CD14-positive monocyte (primary cell): ENCODE measurements at regions not wholly inside any gene's neighbourhood (a gene's known extent, or its start where the extent isn't known, plus 50 kb on each side); places are given as distances from the start of the nearest gene placed in this dataset.

Experiments used
- DNase-seq, 3 donors: peaks; one replicate each; pipeline ENCODE4 v3.0.0-alpha.2; 2011 to 2022
- H2AFZ ChIP-seq: 2 replicates; pipeline ENCODE4 v1.6.0; 2012; ENCODE audit warnings: mild to moderate bottlenecking, low read depth, low read length, inconsistent platforms; ENCODE audit not compliant: insufficient read depth, poor library complexity, severe bottlenecking
- H3K27ac ChIP-seq, 2 donors: 1 replicate in 1 of 2; 2 replicates in 1 of 2; pipeline ENCODE4 v1.5.1; 2012 to 2013; ENCODE audit warnings: low read length in 2 of 2, control low read depth in 1 of 2, inconsistent platforms in 1 of 2, low read depth in 1 of 2, mild to moderate bottlenecking in 1 of 2
- H3K27me3 ChIP-seq, 2 donors: one replicate each; pipeline versions ENCODE4 v1.6.0 to v1.6.1; 2011 to 2013; ENCODE audit warnings: low read length in 2 of 2; ENCODE audit not compliant: control insufficient read depth in 2 of 2, insufficient read depth in 2 of 2
- H3K36me3 ChIP-seq, 2 donors: replicated peaks in 1 of 2; 1 replicate in 1 of 2; 2 replicates in 1 of 2; pipeline versions ENCODE4 v1.5.1 to v1.6.1; 2012 to 2013; ENCODE audit warnings: low read length in 2 of 2, control low read depth in 1 of 2, inconsistent platforms in 1 of 2, mild to moderate bottlenecking in 1 of 2; ENCODE audit not compliant: insufficient read depth in 2 of 2, control insufficient read depth in 1 of 2
- H3K4me1 ChIP-seq, 2 donors: 1 replicate in 1 of 2; 2 replicates in 1 of 2; pipeline versions ENCODE4 v1.5.1 to v1.6.1; 2012 to 2013; ENCODE audit warnings: low read length in 2 of 2, control low read depth in 1 of 2, inconsistent platforms in 1 of 2, mild to moderate bottlenecking in 1 of 2, moderate library complexity in 1 of 2; ENCODE audit not compliant: insufficient read depth in 2 of 2, control insufficient read depth in 1 of 2
- H3K4me2 ChIP-seq: replicated peaks from 2 replicates; pipeline ENCODE3; 2012; ENCODE audit warnings: low read length, moderate library complexity, mild to moderate bottlenecking; ENCODE audit not compliant: poor library complexity, severe bottlenecking; ENCODE audit errors: extremely low read depth
- H3K4me3 ChIP-seq, 3 experiments: fragments of 200-600 bp in 1 of 3; sonication (generic) in 1 of 3; replicated peaks in 1 of 3; 1 replicate in 2 of 3; 2 replicates in 1 of 3; pipeline ENCODE4 v1.5.1; 2011 to 2013; ENCODE audit warnings: low read length in 3 of 3, mild to moderate bottlenecking in 3 of 3, control low read depth in 2 of 3, low read depth in 2 of 3, inconsistent platforms in 1 of 3, moderate library complexity in 1 of 3
- H3K79me2 ChIP-seq: 2 replicates; pipeline ENCODE4 v1.6.0; 2012; ENCODE audit warnings: mild to moderate bottlenecking, control low read depth, inconsistent platforms, low read length, moderate library complexity; ENCODE audit not compliant: insufficient read depth
- H3K9ac ChIP-seq: 2 replicates; pipeline ENCODE4 v1.6.0; 2017; ENCODE audit warnings: low read length, mild to moderate bottlenecking; ENCODE audit not compliant: insufficient read depth, poor library complexity, severe bottlenecking
- H3K9me3 ChIP-seq, 2 donors: replicated peaks in 1 of 2; 1 replicate in 1 of 2; 2 replicates in 1 of 2; pipeline versions ENCODE4 v1.5.1 to v1.6.1; 2012 to 2013; ENCODE audit warnings: low read length in 2 of 2, control low read depth in 1 of 2; ENCODE audit not compliant: control insufficient read depth in 1 of 2, insufficient read depth in 1 of 2
- H4K20me1 ChIP-seq: 2 replicates; pipeline ENCODE4 v1.6.0; 2012; ENCODE audit warnings: mild to moderate bottlenecking, low read length, control low read depth, moderate library complexity; ENCODE audit not compliant: insufficient read depth
- H3K27ac Mint-ChIP-seq, 7 donors: one replicate each; pipeline ENCODE4 v1.8.0; 2020; ENCODE audit warnings: mild to moderate bottlenecking in 7 of 7, mixed read lengths in 7 of 7, moderate library complexity in 6 of 7, inconsistent platforms in 2 of 7
- H3K27me3 Mint-ChIP-seq, 3 donors: one replicate each; pipeline ENCODE4 v1.8.0; 2021 to 2022; ENCODE audit warnings: low read depth in 3 of 3, mild to moderate bottlenecking in 3 of 3, mixed read lengths in 3 of 3, moderate library complexity in 3 of 3, inconsistent platforms in 1 of 3
- H3K36me3 Mint-ChIP-seq, 2 donors: one replicate each; pipeline ENCODE4 v1.8.0; 2020; ENCODE audit warnings: mixed read lengths in 2 of 2, inconsistent platforms in 1 of 2, mild to moderate bottlenecking in 1 of 2
- H3K4me1 Mint-ChIP-seq: one replicate; pipeline ENCODE4 v1.8.0; 2020; ENCODE audit warnings: mild to moderate bottlenecking, mixed read lengths
- H3K4me3 Mint-ChIP-seq, 2 donors: one replicate each; pipeline ENCODE4 v1.8.0; 2020; ENCODE audit warnings: mild to moderate bottlenecking in 2 of 2, mixed read lengths in 2 of 2, moderate library complexity in 1 of 2
- H3K9me3 Mint-ChIP-seq, 7 donors: one replicate each; pipeline ENCODE4 v1.8.0; 2020 to 2022; ENCODE audit warnings: mixed read lengths in 7 of 7, mild to moderate bottlenecking in 6 of 7, moderate library complexity in 6 of 7, inconsistent platforms in 2 of 7
- WGBS: methylation state at CpG from one replicate; pipeline ENCODE4 v1.1.5; 2013; ENCODE audit warnings: missing lambda C conversion rate; ENCODE audit not compliant: insufficient coverage; 5-methylcytosine and 5-hydroxymethylcytosine counted together
- intact Hi-C, 2 donors: fragments of 100-400 bp; cut with micrococcal nuclease; formaldehyde crosslinking; loops; one replicate each; pipeline versions ENCODE4 v1.15.0 to v1.15.1; 2023
- TF ChIP-seq, protein P1 (sequence below): fragments of 200-600 bp; IDR thresholded peaks from one replicate; pipeline ENCODE4 v1.8.0; 2022; ENCODE audit warnings: antibody characterized with exemption, mild to moderate bottlenecking

DNA sequence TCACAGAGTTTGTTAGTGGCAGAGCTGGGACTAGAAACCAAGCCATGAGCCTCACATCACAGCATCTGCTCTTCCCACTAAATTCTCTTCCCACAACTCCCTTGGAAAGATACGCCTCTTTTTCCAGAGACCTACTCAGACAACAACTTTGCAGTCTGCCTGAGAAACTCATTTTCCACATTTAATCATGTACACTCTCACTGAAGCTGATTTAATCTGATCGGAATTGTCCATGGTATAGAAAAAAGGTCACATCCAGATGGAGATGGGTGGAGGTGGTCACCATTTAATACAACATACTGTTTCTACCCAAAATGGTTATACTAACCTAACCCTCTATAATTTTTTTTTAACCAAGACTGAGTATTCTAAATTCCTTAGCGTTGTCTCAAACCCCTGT is 366.2 kb downstream of the ENC1 start:
- Histone ChIP-seq H3K27ac (peak overlapping the region in 1 of 2 donors; percentile 74), H4K20me1 (no peaks in the 10 kb centered on the region), H3K27me3 (no peaks in the 10 kb centered on the region), H3K9ac (no peak overlapping the region), H3K36me3 (no peaks in the 10 kb centered on the region), H3K9me3 (no peaks in the 10 kb centered on the region), H3K4me3 (no peak overlapping the region), H3K4me1 (peaks cover 31 to 49% of the 10 kb centered on the region in 2 donors), H3K79me2 (no peaks in the 10 kb centered on the region), H3K4me2 (no peak overlapping the region), H2AFZ (no peak overlapping the region)
- peaks cover 0 to 3% (median 0%) of the 10 kb centered on the region in 3 donors for H3K27me3 Mint-ChIP-seq
- DNase-seq: no peak
- H3K9me3 Mint-ChIP-seq: no peaks in the 10 kb centered on the region
- TF ChIP-seq, protein P1, sequence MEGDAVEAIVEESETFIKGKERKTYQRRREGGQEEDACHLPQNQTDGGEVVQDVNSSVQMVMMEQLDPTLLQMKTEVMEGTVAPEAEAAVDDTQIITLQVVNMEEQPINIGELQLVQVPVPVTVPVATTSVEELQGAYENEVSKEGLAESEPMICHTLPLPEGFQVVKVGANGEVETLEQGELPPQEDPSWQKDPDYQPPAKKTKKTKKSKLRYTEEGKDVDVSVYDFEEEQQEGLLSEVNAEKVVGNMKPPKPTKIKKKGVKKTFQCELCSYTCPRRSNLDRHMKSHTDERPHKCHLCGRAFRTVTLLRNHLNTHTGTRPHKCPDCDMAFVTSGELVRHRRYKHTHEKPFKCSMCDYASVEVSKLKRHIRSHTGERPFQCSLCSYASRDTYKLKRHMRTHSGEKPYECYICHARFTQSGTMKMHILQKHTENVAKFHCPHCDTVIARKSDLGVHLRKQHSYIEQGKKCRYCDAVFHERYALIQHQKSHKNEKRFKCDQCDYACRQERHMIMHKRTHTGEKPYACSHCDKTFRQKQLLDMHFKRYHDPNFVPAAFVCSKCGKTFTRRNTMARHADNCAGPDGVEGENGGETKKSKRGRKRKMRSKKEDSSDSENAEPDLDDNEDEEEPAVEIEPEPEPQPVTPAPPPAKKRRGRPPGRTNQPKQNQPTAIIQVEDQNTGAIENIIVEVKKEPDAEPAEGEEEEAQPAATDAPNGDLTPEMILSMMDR: no peak
- peaks cover 0 to 5% of the 10 kb centered on the region in 2 donors for H3K36me3 Mint-ChIP-seq
- WGBS: 100% methylated on average over 1 of the region's 3 CpGs
- peaks cover 54% of the 10 kb centered on the region for H3K4me1 Mint-ChIP-seq
- H3K4me3 Mint-ChIP-seq: no peak overlapping the region
- peak overlapping the region in 3 of 7 donors; percentile 32 to 91 (median 89) for H3K27ac Mint-ChIP-seq
- intact Hi-C loops: loop anchor here in 1 of 2 donors (10.0 kb wide), 1 partner anchor 370 kb away; the partner anchor contains the start of gene ENC1

DNA sequence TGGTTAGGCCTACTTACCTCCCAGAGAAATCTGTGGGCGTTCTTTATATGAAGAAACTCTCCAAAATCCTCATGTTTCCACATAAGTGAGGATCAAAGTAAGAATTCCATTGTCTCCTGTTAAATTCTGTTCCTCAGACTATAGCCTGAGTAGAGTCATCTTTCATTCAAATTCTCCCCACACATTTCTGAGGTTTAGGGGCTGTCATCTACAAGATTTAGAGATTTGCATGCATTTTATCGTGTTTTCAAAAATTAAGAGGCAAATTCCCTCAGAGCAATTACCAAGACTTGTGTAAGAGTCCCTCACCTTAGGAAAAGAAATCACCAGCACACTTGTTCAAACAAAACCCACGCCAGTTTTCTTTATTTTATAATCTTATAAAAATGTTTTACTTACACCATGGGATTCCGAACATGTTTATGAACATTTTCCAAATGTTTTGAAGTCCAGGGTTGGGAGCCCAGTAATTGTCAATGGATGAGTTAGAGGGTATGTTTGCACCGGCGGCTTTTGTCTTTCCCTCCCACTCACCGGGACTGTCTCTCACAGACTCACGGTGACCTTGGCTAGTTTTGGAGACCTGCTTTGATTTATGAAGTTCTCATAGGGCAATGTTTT is 367.6 kb downstream of the ENC1 start:
- H3K79me2 ChIP-seq: no peaks in the 10 kb centered on the region

More for the DNA sequence above, 367.6 kb downstream of the ENC1 start:
- intact Hi-C loops: loop anchor here in 1 of 2 donors (10.0 kb wide), 1 partner anchor 372 kb away; the partner anchor contains the start of gene ENC1
- H3K4me1 ChIP-seq: peaks cover 31 to 40% of the 10 kb centered on the region in 2 donors
- no peaks in the 10 kb centered on the region for H4K20me1 ChIP-seq
- H3K9me3 Mint-ChIP-seq: no peaks in the 10 kb centered on the region
- H3K4me3 ChIP-seq: no peak overlapping the region
- peaks cover 0 to 5% of the 10 kb centered on the region in 2 donors for H3K36me3 Mint-ChIP-seq
- H3K27ac ChIP-seq: no peak overlapping the region
- no peak overlapping the region for H2AFZ ChIP-seq
- peaks cover 43% of the 10 kb centered on the region for H3K4me1 Mint-ChIP-seq
- H3K27me3 Mint-ChIP-seq: peaks cover 0 to 7% (median 0%) of the 10 kb centered on the region in 3 donors
- no peak overlapping the region for H3K4me3 Mint-ChIP-seq
- H3K27ac Mint-ChIP-seq: no peak overlapping the region
- H3K9me3 ChIP-seq: no peaks in the 10 kb centered on the region
- no CpG with 5 or more reads among the region's 8 CpGs for WGBS
- no peak overlapping the region for H3K9ac ChIP-seq
- TF ChIP-seq, protein P1: no peak
- no peaks in the 10 kb centered on the region for H3K36me3 ChIP-seq
- no peak for DNase-seq
- no peak overlapping the region for H3K4me2 ChIP-seq
- no peaks in the 10 kb centered on the region for H3K27me3 ChIP-seq
